Ectodermal cell (in vitro differentiated cells): ENCODE measurements at regions not wholly inside any gene's neighbourhood (a gene's known extent, or its start where the extent isn't known, plus 50 kb on each side); places are given as distances from the start of the nearest gene placed in this dataset.

Experiments used
- H3K27ac ChIP-seq: 2 replicates; pipeline ENCODE4 v1.7.0; 2013; ENCODE audit warnings: mild to moderate bottlenecking, low read depth, low read length; ENCODE audit not compliant: insufficient read depth, poor library complexity, severe bottlenecking
- H3K27me3 ChIP-seq: 2 replicates; pipeline ENCODE4 v1.7.0; 2013; ENCODE audit warnings: mild to moderate bottlenecking, low read length; ENCODE audit not compliant: insufficient read depth, control insufficient read depth, poor library complexity, severe bottlenecking
- H3K36me3 ChIP-seq: one replicate; pipeline ENCODE4 v1.7.0; 2013; ENCODE audit warnings: low read length; ENCODE audit not compliant: control insufficient read depth, insufficient read depth
- H3K4me1 ChIP-seq: one replicate; pipeline ENCODE4 v1.7.0; 2013; ENCODE audit warnings: low read length; ENCODE audit not compliant: control insufficient read depth, insufficient read depth
- H3K4me3 ChIP-seq: 2 replicates; pipeline ENCODE4 v1.7.0; 2013; ENCODE audit warnings: low read depth, low read length, control low read depth; ENCODE audit not compliant: insufficient read depth
- H3K9me3 ChIP-seq: 2 replicates; pipeline ENCODE4 v1.7.0; 2013; ENCODE audit warnings: mild to moderate bottlenecking, low read length, moderate library complexity; ENCODE audit not compliant: control insufficient read depth
- WGBS, 2 experiments: methylation state at CpG; one replicate each; pipeline ENCODE4 v1.1.7; 2013; ENCODE audit warnings: missing lambda C conversion rate in 2 of 2; 5-methylcytosine and 5-hydroxymethylcytosine counted together

DNA sequence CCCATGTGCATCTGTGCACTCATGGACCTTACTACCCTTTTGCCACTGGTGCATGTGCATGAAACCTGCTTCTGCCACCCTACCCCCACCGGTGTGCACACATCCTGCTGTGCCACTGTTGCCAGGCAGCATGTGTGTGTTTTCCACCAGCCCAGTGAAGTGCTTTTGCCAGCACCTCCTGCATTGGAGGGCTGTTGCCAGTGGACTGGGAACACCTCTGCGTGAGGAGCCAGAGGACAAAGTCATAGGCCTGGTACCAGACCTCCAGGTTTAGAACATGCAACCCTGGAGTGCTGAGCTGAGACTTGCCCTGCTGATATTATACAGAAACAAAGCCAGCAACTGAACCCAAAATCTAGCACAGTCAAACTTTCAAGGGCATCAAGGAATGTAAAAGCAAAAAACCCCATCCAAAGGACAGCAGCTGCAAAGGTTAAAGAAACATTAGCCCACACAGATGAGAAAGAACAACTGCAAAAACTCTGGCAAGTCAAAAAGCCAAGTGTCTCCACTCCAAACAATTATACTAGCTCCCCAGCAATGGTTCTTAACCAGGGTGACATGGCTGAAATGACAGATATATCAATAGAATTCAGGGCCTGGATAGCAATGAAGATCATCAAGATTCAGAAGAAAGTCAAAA, 70.6 kb upstream of the PTPN3 start:
- WGBS, 2 experiments: 87 to 94% methylated on average over 2 of the region's 2 CpGs
- Histone ChIP-seq H3K36me3 (no peaks in the 10 kb centered on the region), H3K9me3 (no peaks in the 10 kb centered on the region), H3K4me1 (no peaks in the 10 kb centered on the region), H3K27ac (no peak overlapping the region), H3K27me3 (no peaks in the 10 kb centered on the region), H3K4me3 (no peak overlapping the region)

DNA sequence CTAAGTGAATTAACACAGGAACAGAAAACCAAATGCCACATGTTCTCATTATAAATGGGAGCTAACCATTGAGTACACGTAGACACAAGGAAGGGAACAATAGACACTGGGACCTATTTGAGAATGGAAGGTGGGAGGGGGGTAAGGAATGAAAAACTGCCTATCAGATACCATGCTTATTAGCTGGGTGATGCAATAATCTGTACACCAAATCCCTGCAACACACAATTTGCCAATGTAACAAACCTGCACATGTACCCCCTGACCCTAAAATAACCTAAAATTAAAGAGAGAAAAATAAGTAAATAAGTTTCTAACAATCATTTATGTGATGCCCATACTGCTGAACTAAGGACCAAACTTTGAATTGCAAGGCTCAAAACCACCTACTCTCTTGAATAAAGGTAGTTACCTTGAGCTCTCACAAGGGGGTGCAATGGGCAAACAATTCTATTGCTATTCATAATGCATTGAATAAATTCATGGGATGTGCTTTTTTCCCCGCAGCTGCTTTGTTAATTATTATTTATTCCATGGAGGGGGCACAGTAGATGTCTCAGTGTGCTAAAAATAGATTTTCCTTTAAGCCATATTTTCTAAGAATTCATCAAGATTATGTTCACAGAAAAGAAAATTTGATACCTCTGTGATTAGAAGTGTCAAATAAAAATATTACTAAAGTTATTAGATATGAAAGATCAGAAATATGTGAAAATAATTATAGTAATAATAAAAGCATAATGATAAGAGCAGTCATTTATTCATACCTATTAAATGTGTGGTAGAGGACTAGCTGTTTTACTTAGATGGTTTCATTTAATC, 76.2 kb upstream of the PTPN3 start:
- no peaks in the 10 kb centered on the region for H3K27me3 ChIP-seq
- no peaks in the 10 kb centered on the region for H3K36me3 ChIP-seq
- no peak overlapping the region for H3K27ac ChIP-seq
- 0 to 17% methylated on average over 1 to 2 of the region's 2 CpGs for WGBS, 2 experiments
- H3K9me3 ChIP-seq: no peaks in the 10 kb centered on the region
- no peak overlapping the region for H3K4me3 ChIP-seq
- no peaks in the 10 kb centered on the region for H3K4me1 ChIP-seq

DNA sequence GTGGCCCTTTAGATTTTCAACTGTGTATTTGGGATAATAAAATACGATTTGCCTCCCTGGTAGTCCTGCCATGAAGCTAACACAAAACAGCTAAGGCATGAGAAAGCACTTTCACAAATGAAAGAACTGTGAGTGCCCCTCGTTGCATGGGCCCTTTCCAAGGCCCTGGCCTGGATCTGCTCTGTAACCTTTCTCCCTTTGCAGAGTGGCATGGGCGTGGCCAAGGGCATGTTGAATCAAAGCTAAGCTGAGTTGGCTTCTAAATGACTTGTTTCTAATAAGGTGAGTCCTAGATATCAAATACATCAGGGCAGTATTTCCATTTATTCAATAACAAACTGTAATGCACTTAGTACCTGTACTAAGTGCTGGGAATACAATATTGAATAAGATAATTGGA, 78.7 kb upstream of the PTPN3 start:
- WGBS, 2 experiments: 86 to 93% methylated on average over 3 of the region's 3 CpGs
- H3K27me3 ChIP-seq: no peaks in the 10 kb centered on the region
- H3K4me3 ChIP-seq: no peak overlapping the region
- H3K4me1 ChIP-seq: no peaks in the 10 kb centered on the region
- H3K36me3 ChIP-seq: no peaks in the 10 kb centered on the region
- no peaks in the 10 kb centered on the region for H3K9me3 ChIP-seq
- no peak overlapping the region for H3K27ac ChIP-seq

DNA sequence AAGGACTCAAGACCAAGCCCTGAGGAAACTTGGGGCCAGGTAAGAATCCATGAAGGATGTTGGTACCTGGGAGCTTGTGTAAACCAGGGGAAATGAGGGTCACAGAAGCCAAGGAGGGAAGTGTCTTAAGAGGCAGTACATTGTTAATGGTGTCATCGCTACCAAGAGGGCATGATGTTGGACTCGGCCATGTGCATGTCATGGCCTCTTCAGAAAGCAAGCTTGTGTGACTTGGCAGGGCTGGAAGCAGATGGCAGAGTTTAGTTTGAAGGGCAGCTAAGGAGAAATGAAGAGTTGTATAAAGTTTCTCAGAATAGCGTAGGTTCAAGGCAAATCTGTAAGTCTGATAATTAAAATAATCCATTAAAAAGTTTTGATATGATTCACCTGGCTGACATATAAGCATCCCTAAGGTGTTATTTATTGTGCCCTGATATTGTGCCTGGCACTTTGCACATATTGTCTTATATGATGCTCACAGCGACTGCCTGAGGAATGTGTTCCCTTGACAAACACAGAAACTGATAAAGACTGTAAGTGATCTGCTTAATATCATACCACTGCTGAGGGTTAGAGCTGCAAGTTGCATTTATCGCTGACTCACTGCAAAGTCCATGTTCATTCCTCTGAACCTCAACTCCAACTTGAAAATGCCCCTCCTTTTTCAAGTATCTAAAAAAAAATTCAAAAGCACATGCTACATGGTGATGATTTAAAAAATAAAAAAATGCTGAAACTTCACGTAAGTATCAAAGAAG, 81.3 kb upstream of the PTPN3 start:
- Histone ChIP-seq H3K4me3 (no peak overlapping the region), H3K27ac (no peak overlapping the region), H3K4me1 (no peaks in the 10 kb centered on the region), H3K36me3 (no peaks in the 10 kb centered on the region), H3K27me3 (no peaks in the 10 kb centered on the region), H3K9me3 (no peaks in the 10 kb centered on the region)
- WGBS, 2 experiments: 91 to 96% methylated on average over 6 of the region's 6 CpGs

DNA sequence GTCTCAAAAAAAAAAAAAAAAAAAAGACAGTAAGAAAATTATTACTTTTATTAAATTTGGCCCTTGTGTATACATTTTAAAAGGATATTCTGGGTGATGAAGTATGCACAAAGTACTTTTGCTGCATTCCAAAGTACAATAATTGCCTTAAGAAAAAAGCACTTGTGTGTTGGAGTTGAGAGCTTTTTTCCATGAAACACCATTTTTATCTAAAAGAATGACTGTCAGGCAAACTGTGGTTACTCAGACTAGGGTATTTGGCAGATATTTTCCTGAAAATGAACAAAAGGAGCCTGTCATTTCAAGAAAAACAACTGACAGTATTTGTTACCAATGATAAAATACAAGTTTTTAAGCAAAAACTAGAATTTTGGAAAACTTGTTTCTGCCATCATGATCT, 84.3 kb upstream of the PTPN3 start:
- no peaks in the 10 kb centered on the region for H3K4me1 ChIP-seq
- H3K27me3 ChIP-seq: no peaks in the 10 kb centered on the region
- H3K27ac ChIP-seq: no peak overlapping the region
- no peak overlapping the region for H3K4me3 ChIP-seq
- H3K9me3 ChIP-seq: no peaks in the 10 kb centered on the region
- H3K36me3 ChIP-seq: no peaks in the 10 kb centered on the region

DNA sequence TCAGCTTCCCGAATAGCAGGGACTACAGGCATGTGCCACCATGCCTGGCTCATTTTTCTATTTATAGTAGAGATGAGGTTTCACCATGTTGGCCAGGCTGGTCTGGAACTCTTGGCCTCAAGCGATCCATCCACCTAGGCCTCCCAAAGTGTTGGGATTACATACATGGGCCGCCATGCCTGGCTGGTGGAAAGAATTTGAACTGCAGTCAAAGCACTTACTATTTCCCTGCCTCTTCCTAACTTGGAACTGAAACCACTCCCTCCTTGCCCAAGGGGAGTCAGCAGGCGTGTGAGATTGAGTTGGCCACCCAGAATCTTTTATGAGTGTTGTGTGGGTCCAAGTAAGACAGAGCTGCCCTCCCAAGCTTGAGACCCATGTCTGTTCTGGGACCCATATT, 86.1 kb upstream of the PTPN3 start:
- H3K36me3 ChIP-seq: no peaks in the 10 kb centered on the region
- H3K4me3 ChIP-seq: no peak overlapping the region
- H3K27ac ChIP-seq: no peak overlapping the region
- no peaks in the 10 kb centered on the region for H3K9me3 ChIP-seq
- no peaks in the 10 kb centered on the region for H3K4me1 ChIP-seq
- WGBS, 2 experiments: 85 to 96% methylated on average over 4 of the region's 4 CpGs
- no peaks in the 10 kb centered on the region for H3K27me3 ChIP-seq

DNA sequence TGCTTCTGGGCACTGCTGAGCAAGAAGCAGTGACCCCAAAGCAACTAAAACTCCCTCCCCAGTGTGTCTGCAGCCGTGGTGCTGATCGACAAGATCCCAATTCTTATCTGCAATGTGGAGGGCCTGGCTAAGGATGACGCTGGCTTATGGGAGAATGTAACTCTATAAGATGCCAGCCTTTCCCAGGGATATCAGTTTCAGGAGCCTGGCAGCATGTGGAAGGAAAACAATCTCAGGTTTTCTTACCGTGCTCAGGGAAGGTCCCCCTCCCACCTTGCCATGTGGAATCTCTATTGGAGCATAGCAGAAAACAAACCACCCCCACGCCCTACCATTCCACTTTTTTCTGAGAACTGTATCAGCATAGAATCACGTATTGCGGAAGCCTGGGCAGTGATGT, 87.7 kb upstream of the PTPN3 start:
- WGBS, 2 experiments: 90 to 91% methylated on average over 7 of the region's 7 CpGs
- Histone ChIP-seq H3K27me3 (no peaks in the 10 kb centered on the region), H3K36me3 (no peaks in the 10 kb centered on the region), H3K27ac (no peak overlapping the region), H3K4me3 (no peak overlapping the region), H3K9me3 (no peaks in the 10 kb centered on the region), H3K4me1 (no peaks in the 10 kb centered on the region)

DNA sequence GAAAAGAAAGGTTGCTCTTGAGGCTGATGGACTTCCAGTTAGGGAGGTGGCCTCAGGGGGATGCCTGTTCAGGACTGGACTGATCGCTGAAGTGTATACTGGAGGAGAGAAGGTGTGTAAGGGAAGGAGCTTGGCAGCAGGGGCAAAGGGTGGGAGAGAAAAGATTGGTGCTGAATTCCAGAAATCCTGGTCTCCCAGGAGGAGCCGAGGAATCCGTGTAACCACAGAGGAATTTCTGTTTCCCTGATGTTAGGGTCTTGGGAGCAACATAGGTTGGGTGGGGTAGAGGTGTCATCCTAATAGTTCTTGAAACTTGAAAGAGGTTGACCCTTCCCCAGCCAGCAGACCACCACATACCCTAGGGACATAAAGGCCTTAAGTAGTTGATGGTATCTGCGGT, 88.9 kb upstream of the PTPN3 start:
- no peaks in the 10 kb centered on the region for H3K4me1 ChIP-seq
- H3K27ac ChIP-seq: no peak overlapping the region
- WGBS, 2 experiments: 91 to 92% methylated on average over 4 of the region's 4 CpGs
- H3K27me3 ChIP-seq: no peaks in the 10 kb centered on the region
- no peak overlapping the region for H3K4me3 ChIP-seq
- H3K36me3 ChIP-seq: no peaks in the 10 kb centered on the region
- no peaks in the 10 kb centered on the region for H3K9me3 ChIP-seq

DNA sequence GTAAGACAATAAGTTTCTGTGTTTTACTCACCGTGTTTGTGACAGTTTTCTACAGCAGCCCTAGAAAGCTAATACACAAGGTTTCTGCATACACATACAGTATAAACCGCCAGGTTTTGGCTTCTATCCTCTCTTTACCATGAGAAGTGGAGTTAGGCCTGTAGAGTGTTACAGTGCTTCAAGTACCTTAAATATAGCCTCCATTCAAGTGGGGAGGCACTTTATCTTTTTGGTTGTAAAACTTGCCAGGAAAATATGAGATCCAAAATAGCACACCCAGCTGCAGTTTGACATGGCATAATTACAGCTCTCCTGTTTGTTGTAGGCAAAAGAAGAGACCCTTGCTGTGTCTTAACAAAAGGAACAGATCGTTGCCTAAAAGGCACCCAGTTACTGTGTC, 90.3 kb upstream of the PTPN3 start:
- no peak overlapping the region for H3K27ac ChIP-seq
- H3K4me3 ChIP-seq: no peak overlapping the region
- H3K27me3 ChIP-seq: no peaks in the 10 kb centered on the region
- 85 to 91% methylated on average over 3 of the region's 3 CpGs for WGBS, 2 experiments
- H3K9me3 ChIP-seq: no peaks in the 10 kb centered on the region
- H3K36me3 ChIP-seq: no peaks in the 10 kb centered on the region
- H3K4me1 ChIP-seq: no peaks in the 10 kb centered on the region

DNA sequence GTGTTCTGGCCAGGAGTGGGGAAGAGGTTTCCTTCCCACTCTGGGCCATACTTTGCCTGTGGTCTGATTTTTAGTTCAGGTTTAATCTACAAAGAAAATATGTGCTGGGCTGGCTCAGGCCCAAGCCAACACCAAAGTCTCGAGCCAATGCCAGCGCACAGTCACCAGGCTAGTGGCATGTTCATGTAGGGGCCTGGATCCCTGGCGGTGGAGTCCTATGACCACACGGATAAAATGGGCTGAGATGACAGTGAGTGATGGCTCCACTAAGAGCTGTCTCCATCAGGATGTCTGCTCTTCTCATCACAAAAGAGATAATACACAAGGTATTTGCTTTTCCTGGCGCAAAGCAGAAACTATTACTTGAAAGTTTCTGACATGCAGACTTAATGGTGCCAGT, 92.9 kb upstream of the PTPN3 start:
- no peak overlapping the region for H3K27ac ChIP-seq

More for the DNA sequence above, 92.9 kb upstream of the PTPN3 start:
- H3K36me3 ChIP-seq: no peaks in the 10 kb centered on the region
- H3K9me3 ChIP-seq: no peaks in the 10 kb centered on the region
- H3K4me3 ChIP-seq: no peak overlapping the region
- WGBS, 2 experiments: 95 to 97% methylated on average over 5 of the region's 5 CpGs
- no peaks in the 10 kb centered on the region for H3K4me1 ChIP-seq
- no peaks in the 10 kb centered on the region for H3K27me3 ChIP-seq
